ENCODE measurements at regions not wholly inside any gene's neighbourhood (a gene's known extent, or its start where the extent isn't known, plus 50 kb on each side); places are given as distances from the start of the nearest gene placed in this dataset.
"Not testable (repeated sequence)": the region's sequence is repeated elsewhere in the genome, so short reads cannot be mapped to it uniquely, and the experiment has no call there.

DNA sequence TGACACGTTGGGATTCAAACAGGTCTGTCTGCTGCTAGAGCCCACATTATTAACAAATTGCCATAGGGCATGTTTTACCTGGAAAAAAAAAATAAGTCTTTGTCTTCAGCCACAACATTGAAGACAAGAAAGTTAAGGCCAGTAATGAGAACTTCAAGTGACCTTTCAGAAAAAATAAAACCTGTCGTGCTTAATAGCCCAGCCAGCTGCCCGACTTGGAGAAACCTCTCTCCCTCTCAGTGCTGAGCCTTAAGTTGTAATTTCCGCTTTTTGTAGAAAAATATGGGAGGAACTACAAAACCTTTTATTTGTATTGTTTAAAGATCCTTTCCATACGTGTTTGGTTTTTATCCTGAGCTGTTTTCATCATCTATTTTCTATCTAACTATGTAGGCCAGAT is 454.3 kb upstream of the SLITRK6 start:
- DNase-seq, result not testable (repeated sequence)

DNA sequence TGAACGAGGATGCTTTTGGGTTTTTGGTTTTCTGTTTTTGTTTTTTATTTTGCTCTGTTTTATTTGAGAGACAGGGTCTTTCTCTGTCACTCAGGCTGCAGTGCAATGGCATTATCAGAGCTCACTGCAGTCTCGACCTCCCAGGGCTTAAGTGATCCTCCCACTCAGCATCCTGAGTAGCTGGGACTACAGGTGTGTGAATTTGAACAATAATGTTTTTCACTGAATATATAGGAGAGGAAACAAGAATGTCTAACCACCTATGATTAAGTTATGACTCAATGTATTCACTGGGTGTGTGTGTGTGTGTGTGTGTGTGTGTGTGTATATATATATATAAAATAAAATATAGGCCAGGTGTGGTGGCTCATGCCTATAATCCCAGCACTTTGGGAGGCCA is 456.6 kb upstream of the SLITRK6 start:
- not testable (repeated sequence) for DNase-seq

DNA sequence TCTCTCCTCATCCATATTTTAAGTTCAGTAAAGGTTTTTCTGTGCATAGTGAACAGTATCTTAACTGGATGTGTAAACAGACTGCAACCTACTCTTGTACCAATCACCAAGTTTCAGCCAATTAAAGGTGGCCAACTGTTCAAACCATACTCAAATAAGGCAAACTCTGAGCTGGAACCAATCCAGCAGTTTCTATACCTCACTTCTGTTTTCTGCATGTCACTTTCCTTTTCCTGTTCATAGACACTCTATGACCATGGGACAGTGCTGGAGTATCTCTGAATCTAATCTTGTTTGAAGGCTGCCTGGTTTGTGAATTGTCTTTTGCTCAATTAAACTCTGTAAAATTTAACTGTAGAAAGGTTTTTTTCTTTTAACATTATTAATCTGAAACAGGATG is 470.3 kb upstream of the SLITRK6 start:
- DNase-seq, result no peak

DNA sequence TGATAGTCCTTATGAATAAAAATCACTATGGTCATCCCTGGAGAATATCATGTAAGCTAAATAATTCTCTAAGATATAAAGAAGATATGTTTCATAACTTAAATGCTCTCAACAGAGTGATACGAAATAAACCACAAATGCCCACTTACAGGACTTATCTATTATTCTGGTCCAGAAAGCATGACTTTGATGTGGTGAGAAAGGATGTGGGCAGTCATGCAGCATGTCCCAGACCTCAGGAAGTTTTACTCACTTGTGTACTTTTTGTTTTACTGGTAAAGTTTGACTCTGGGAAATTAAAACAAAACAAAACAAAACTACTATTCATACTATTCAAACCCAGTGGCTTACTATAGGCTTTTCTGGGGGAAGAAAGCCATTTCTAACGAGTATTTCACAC is 483.2 kb upstream of the SLITRK6 start:
- DNase-seq, result no peak

DNA sequence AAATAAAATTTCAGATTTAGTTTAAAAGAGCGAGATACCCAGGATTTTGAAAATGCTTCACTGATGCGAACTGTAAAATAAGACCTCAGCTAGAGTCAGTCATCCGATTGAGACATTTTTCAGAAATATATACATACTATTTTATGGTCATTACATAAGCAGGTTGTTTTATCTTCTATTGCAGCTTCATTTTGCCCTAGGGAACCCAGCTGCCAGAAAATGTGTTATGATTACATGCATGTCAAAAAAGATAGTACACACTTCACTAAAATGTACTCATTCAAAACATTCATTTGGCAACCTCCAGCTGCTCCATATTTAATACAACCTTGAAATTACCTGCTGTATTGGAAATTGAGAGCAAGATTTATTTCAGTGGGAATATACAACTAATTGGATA is 483.8 kb upstream of the SLITRK6 start:
- DNase-seq, result no peak

DNA sequence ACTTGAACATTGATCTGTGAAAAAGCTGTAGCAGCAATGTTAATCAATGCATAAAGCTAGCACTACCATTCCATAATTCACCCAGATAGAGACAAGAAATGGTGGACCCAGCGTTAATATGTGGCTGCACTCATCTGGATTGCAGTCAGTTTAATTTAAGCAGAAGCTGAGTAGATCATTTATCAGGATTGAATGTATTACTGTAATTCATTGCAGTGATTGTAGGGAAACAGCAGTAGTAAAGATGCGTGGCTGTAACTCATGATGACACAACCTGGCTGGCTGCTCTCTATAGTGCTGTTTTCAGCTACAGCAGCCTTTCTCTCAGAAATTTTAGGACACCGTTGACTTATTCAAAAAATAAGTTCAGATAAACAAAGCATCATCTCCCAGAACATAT is 499.5 kb upstream of the SLITRK6 start:
- no peak for DNase-seq

DNA sequence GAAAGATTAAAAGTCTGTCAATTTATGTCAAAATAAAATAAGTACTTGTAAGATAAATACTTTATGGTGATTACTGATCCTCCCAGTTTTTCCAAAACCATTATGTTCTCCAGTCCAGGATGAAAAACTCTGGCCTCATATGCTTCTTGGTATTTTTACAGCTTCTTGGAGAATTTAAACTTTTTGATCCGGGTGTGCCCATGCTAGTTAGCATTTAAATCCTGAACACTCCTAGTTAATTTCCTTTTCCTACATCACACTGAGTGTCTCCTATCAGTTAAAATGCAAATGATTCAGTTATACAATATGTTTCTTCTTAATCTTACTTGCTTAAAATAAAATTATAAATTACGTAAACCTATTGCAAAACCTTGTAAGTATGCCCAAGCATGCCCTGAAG is 499.9 kb upstream of the SLITRK6 start:
- DNase-seq, result no peak

DNA sequence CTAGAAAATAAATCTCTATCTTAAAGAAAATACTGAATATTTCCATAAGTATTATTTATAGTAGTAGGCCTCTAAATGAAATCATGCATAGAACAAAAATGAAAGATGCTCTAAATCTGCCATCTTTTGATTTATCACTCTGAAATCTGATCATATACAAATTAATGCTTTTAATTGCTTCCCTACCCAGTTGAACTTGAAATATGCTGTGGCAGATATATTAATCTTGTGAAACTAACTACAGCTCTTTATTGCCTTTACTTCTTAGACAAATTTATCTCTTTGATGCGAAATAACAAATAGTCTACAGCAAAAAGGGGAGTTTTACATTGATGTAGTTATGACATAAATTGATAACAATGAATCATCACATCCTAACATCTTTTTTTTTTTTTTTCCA is 510.7 kb upstream of the SLITRK6 start:
- DNase-seq, result no peak

DNA sequence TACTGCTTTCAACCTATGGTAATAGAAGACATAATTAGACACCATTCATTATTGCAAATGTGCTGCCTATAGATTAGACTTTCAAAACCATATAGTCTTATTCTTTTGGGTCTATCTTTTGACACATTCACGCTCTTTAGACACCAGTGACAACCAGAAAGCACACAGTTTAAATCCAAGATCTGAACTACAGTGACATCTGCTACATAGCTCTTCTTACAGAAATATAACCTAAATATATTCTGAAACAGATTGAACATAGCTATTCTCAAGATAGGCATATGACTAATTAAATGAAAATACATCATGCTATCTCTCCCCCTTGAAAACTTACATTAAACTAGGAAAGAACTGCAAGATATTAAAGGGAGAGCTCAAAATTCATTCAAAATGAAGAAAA is 514.2 kb upstream of the SLITRK6 start:
- no peak for DNase-seq

DNA sequence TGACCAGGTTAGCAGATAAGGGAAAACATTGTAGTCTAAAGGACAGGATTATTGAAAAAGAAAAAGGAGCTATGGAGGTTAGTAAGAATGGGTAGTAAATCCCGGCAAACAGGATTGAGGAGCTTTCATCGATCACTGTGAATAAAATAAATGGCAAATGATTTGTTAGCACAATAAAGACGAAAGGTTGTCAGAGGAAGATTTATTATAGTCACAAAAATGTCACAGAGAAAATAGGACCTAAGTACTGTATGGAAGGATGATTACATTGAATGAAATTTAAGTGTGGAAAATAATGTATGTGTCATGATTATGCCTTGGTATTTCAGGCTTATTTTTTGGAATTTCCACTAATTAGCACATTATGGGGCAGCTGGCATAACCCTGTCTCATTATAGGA is 519.2 kb upstream of the SLITRK6 start:
- DNase-seq, result no peak

DNA sequence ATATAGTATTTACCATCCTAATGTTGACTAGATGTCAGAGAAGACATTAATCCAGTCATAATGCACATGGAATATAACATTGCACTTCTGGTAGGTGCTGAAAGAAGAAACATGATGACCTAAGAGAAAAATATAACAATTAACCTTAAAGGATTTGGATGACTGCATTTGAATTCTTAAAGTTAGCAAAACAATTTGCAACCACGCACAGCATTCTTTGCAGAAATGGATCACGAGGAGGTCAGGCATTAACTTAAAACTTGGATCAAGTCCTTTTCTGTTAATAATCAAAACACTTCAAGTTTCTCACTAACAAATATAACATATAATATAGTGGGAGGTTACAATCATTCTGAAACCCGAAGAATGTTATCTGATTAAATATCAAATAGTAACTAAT is 525.0 kb upstream of the SLITRK6 start:
- DNase-seq, result no peak

DNA sequence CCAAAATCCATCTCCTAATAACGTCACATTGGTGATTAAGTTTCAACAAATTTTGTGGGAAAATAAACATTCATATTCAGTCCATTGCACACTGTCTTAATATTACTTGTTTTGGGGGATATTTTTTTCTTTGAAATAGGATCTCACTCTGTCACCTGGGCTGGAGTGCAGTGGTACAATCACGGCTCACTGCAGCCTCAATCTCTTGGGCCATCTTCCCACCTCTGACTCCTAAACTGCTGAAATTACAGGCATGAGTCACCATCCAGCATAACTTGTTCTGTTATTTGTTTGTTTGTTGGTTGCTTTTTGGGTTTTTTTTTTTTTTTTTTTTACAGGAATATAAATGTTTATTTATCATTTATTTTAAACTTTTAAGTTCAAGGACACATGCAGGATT is 556.1 kb upstream of the SLITRK6 start:
- no peak for DNase-seq

DNA sequence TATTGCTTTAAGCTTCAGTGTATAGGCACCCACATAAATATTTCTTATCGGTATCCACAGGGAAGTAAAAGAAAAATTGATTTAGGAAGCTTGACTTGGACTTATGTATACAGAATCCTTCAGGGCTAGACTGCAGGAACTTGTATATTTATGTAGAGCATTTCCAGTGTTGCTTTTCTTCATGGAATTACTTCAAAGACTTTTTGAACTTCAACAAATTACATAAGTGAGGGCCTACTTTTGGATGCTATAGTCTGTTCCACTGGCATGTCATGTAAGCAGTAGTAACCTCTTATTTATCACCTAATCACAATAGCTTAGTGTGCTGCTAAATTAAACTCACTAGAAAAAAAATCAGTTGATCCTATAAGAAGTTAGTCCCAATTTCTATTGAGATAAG is 557.9 kb upstream of the SLITRK6 start:
- no peak for DNase-seq

DNA sequence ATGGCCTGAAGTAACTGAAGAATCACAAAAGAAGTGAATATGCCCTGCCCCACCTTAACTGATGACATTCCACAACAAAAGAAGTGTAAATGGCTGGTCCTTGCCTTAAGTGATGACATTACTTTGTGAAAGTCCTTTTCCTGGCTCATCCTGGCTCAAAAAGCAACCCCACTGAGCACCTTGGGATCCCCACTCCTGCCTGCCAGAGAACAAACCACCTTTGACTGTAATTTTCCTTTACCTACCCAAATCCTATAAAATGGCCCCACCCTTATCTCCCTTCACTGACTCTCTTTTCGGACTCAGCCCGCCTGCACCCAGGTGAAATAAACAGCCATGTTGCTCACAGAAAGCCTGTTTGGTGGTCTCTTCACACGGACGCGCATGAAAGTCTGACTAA is 564.5 kb upstream of the SLITRK6 start:
- DNase-seq, result not testable (repeated sequence)

DNA sequence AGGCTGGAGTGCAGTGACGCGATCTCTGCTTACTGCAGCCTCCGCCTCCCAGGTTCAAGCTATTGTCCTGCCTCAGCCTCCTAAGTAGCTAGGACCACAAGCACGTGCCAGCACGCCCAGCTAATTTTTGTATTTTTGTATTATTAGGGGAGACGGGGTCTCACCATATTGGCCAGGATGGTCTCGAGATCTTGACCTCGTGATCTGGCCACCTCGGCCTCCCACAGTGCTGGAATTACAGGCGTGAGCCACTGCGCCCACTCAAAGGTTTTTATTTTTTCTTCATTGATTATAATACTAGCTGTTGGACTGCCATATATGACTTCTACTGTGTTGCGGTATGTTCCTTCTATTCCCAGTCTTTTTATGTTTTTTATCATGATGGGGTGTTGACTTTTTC is 569.7 kb upstream of the SLITRK6 start:
- DNase-seq, result no peak

DNA sequence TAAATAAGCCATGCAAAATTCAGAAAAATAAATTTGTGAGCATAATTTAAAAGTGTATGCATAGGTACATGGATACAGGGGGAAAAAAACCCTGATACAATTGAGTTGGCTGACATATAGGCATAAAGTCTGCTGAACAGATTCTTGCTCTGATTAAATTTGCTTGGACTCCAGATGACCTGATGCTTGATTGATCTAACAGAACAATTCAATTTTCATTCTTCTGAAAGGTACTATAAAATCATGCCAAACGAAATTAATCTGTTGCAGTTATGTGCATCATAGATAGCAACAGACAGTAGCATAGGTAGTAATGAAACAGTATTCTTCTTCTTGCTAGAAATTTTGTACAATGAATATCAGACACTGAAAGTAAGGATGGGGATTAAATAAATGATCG is 578.2 kb upstream of the SLITRK6 start:
- DNase-seq, result no peak

DNA sequence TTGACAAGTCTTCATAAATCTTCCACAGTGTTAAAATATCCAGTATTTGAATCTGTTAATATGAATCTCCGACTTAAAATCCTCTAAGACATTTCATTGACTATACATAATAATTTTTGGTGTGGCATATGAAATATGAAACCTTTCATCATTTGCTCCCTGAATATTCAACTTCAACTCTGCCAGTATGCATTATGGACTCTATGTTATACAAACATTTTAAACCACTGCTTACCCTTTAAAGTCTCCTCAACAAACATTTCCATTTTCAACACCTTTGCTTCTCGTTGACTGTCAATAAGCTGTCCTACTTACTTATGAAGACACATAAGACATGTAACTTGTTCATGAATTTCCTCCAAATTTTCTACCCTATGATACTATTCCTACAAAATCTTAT is 579.4 kb upstream of the SLITRK6 start:
- no peak for DNase-seq

DNA sequence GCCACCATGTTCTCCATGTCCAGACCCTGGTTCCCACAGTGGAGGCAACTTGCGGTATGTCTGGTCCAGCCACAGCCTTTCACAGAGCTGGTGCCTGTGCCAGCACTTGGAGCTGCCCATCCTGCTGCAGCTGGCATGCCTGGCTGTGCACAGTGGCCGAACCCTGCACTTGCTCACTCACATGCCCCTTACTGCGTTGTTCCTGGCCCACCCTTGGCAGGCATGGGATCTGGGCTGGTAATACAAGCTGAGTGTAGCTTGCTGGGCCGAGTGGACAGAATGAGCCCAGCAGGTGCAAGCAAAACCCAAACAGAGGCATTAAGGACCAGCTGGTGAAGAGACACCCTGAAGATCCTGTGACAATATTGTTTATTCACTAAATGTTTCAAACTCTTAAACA is 583.9 kb upstream of the SLITRK6 start:
- no peak for DNase-seq

DNA sequence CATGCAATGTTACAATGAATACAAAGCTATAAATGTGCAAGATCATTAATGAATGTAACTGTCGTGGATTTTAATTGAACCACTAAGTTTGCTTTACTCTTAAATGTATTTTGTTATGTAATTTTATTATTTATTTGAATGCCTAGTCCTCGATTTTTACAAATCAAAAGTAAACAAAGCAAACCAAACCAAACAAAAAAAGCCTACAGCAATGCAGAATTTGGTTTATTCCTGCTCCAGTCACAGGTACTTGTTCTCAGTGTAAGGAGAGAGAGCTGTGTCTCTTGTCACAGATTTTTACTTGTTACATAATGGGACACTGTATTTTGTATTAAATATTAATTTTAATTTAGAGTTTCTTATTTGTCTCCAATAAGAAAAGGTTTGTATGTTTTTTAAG is 584.3 kb upstream of the SLITRK6 start:
- DNase-seq, result no peak

DNA sequence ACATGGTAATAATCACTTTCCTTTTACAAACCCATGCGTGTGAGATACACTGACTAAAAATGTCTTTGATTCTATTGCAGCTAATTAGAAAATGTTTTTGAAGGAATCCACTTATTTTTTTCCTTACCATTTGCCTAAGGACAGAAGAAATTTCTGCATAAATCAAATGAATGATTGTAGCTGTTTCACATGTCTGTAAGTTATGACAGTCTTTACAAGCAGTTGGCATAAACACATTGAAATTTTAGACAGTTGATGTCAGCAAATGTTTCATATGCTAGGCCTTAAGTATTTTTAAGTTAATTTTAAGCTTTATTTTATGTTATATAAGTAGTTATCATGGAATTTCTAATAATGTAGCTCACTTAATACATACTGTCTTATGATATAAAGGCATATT is 598.4 kb upstream of the SLITRK6 start:
- DNase-seq, result no peak

DNA sequence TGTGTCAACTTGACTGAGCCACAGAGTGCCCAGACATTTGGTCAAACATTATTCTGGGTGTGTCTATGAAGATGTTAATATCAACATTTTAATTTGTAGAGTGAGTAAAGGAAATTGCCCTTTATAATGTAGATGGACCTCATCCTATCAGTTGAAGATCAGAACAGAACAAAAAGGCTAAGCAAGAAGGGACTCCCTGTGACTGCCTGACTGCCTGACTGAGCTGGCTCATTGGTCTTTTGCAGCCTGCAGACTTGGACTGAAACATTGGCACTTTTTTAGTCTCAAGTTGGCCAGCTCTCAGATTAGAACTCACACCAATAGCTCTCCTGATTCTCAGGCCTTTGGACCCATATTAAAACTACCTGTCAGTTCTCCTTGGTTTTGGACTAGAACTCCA is 600.4 kb upstream of the SLITRK6 start:
- no peak for DNase-seq

DNA sequence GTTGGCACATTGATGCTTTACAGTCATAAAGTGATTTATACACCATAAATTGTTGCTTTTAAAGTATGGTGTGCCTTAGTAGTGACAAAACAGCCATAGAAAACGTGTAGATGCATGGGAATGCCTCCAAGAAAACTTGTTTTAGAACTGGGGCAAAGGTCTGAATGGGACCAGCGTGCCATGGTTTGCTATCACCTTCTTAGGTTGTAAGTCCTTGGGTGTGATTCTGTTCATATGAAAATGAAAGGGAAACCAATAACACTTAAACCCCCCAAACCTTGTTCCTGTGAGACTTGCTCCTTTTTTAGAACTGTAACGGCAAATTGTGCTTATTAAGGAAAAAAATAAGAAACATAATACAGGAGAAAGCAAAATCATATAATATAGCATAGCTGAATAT is 603.3 kb upstream of the SLITRK6 start:
- DNase-seq, result no peak

DNA sequence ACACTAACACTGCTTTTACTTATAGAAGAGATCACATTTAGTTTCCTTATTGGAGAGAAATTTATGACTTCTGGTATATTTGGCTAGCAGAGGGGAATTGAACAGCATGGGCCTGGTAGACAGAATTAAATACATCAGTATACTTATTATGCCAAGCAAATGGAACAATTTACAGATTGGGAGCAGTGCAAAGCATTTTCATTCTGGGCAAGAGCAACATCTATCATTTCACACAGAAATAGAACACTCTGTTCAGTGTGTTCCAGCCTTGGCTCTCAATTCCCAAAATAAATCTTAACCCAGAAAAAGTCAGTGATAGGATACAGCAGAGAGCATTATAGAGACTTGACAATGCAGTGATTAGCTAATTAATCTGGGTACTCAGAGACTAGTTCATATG is 604.0 kb upstream of the SLITRK6 start:
- no peak for DNase-seq

DNA sequence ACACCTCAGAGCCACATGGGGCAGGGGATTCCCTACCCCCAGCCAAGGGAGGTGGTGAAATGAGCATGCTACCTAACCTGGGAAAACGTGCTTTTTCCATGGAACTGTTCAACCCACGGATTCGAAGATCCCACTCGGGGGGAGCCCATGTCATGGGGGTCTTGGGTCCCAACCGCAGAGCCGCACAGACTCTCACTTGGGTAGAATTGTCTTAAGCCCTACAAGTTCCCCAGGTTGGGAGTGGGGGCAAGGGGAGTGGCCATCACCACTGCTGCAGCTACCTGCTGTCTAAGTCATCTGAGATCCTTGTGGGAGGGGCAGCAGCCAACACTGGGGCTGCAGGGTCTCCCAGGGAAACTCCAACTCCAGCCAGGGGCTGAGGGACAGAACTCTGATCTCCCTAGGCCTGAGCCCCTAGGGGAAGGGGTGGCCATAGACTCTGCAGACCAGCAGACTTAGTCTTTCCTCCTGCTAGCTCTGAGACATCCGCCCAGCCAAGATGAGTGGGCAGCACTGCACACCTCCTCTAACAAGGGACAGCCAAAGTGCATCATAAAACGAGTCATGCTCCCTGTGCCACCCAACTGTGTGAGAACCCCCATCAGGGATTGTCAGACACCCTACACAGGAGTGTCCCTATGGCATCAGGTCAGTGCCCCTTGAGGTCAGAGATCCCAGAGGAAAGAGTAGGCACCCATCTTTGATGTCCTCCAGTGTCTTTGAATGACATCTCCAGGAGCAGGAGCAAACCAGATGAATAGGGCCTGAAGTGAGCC is 610.4 kb upstream of the SLITRK6 start:
- no peak for DNase-seq

DNA sequence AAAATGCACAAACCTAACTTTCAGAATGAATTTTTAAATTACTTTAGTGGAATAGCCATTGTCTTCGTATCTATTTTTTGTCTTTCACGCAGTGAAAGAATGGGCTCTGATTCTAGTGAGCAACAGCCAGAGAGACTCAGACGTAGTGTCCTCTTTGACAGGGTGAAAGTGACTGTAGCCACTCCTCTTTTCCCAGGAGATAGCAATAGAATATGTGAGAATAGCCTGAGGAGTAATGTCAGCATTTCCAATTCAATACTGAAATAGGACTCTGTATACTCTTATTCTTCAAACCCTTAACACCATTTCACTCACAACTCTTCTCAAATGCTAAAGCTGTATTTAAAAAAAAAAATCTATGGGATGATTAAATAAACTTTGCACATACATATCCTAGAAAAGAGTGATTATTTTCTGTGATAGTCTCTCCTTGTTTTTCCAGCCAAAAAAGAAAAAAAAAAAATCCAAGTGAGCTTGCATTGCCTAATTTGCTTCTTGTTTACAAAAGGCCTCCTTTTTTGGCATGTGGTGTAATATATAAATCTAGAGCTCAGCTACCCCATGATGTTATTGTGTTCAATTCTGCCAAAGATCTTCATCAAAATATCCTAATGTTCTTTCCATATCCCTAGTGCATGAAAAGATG is 626.1 kb upstream of the SLITRK6 start:
- no peak for DNase-seq
